Calu3 (cell line): ENCODE measurements at regions not wholly inside any gene's neighbourhood (a gene's known extent, or its start where the extent isn't known, plus 50 kb on each side); places are given as distances from the start of the nearest gene placed in this dataset.

ENCODE experiments used
- BruUV-seq: library from RNA; stranded (reverse); fragments of 400-500 nt; replicated peaks from 2 replicates; lab custom pipeline; 2021; lab: Mats Ljungman, UMichigan
- CTCF ChIA-PET: fragments of 300-600 bp; sonication (Branson Sonifier 250); formaldehyde crosslinking; loops from one replicate; lab custom pipeline; 2022; ENCODE audit warnings: antibody characterized with exemption; lab: Charles Lee
- DNase-seq: peaks from one replicate; pipeline ENCODE4 v3.0.0; 2022
- H3K27ac Mint-ChIP-seq: one replicate; pipeline ENCODE4 v1.8.0; 2022; ENCODE audit warnings: mixed read lengths; ENCODE audit not compliant: unreplicated experiment
- H3K27me3 Mint-ChIP-seq: one replicate; pipeline ENCODE4 v1.8.0; 2022; ENCODE audit warnings: mixed read lengths; ENCODE audit not compliant: unreplicated experiment
- H3K36me3 Mint-ChIP-seq: one replicate; pipeline ENCODE4 v1.8.0; 2022; ENCODE audit warnings: mild to moderate bottlenecking, moderate library complexity, mixed read lengths; ENCODE audit not compliant: insufficient read depth, unreplicated experiment
- H3K4me1 Mint-ChIP-seq: one replicate; pipeline ENCODE4 v1.8.0; 2022; ENCODE audit warnings: mild to moderate bottlenecking, low read depth, mixed read lengths; ENCODE audit not compliant: unreplicated experiment
- H3K4me3 Mint-ChIP-seq: one replicate; pipeline ENCODE4 v1.8.0; 2022; ENCODE audit warnings: mild to moderate bottlenecking, low read depth, moderate library complexity, mixed read lengths; ENCODE audit not compliant: unreplicated experiment
- H3K9me3 Mint-ChIP-seq: one replicate; pipeline ENCODE4 v1.8.0; 2022; ENCODE audit warnings: low read depth, mixed read lengths; ENCODE audit not compliant: unreplicated experiment
- CTCF ChIP-seq: fragments of 200-600 bp; IDR thresholded peaks from one replicate; pipeline ENCODE4 v1.8.0; 2022; ENCODE audit warnings: antibody characterized with exemption; ENCODE audit not compliant: unreplicated experiment
- intact Hi-C: fragments of 100-400 bp; cut with micrococcal nuclease; formaldehyde crosslinking; loops from one replicate; pipeline ENCODE4 v1.10.0; 2022; ENCODE audit not compliant: unreplicated experiment

DNA sequence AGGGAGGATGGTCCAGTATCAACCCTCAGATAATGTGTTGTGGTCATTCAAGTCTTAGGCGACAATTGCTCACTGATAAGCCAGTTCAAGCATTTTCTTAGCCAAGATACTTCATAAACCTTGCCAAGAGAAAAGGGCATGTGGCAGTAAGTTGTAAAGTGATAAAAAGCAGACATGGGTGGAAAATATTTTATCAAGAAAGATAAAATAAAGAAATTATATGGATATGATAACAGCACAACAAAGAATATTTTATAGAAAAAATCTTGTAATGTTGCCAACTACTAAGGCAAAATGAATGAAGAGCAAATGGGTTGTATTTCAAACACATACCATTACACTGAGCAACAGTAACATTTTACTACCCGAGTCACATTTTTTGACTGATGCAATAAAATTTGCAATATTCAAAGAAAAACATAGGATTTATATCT is 217.4 kb upstream of the PITX2 start:
- CTCF ChIA-PET: no interaction called here
- no peak for DNase-seq
- H3K36me3 Mint-ChIP-seq: no peaks in the 10 kb centered on the region
- intact Hi-C loops: no loop called here
- TF ChIP-seq CTCF: no peak
- H3K27ac Mint-ChIP-seq: no peak overlapping the region
- H3K4me1 Mint-ChIP-seq: no peaks in the 10 kb centered on the region
- H3K9me3 Mint-ChIP-seq: no peaks in the 10 kb centered on the region
- H3K4me3 Mint-ChIP-seq: no peak overlapping the region
- BruUV-seq: no TSS peak
- H3K27me3 Mint-ChIP-seq: no peaks in the 10 kb centered on the region

GRCh38 chr4:110848787-110849186 is 225.9 kb upstream of the PITX2 start:
- Mint-ChIP-seq H3K36me3 (no peaks in the 10 kb centered on the region), H3K9me3 (no peaks in the 10 kb centered on the region), H3K27me3 (no peaks in the 10 kb centered on the region), H3K4me3 (no peak overlapping the region), H3K27ac (no peak overlapping the region), H3K4me1 (no peaks in the 10 kb centered on the region)
- TF ChIP-seq CTCF: no peak
- intact Hi-C loops: no loop called here
- no TSS peak for BruUV-seq
- no peak for DNase-seq
- CTCF ChIA-PET: no interaction called here

DNA sequence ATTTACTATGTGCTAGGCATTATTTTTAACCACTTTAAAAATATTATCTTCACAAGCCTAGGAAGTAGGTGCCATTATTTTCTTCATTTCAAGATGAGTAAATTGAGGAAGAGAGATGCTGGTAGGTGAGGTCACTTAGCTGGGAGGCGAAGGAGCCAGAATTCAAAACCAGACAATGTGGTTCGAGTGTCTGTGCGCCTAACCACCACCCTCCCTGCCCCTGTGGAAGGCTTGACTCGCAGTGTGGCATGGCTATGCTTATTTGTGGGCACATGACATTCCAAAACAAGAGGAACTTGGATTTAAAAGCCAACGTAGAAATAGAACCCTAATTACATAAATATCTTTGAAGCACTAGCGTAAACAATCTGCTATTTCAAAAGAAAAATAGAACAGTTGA is 226.6 kb upstream of the PITX2 start:
- H3K27ac Mint-ChIP-seq: no peak overlapping the region
- CTCF ChIA-PET: no interaction called here
- H3K9me3 Mint-ChIP-seq: no peaks in the 10 kb centered on the region
- no peak for TF ChIP-seq CTCF
- no peaks in the 10 kb centered on the region for H3K36me3 Mint-ChIP-seq
- H3K27me3 Mint-ChIP-seq: no peaks in the 10 kb centered on the region
- BruUV-seq: no TSS peak
- no peak for DNase-seq
- intact Hi-C loops: no loop called here
- H3K4me3 Mint-ChIP-seq: no peak overlapping the region
- H3K4me1 Mint-ChIP-seq: no peaks in the 10 kb centered on the region

DNA sequence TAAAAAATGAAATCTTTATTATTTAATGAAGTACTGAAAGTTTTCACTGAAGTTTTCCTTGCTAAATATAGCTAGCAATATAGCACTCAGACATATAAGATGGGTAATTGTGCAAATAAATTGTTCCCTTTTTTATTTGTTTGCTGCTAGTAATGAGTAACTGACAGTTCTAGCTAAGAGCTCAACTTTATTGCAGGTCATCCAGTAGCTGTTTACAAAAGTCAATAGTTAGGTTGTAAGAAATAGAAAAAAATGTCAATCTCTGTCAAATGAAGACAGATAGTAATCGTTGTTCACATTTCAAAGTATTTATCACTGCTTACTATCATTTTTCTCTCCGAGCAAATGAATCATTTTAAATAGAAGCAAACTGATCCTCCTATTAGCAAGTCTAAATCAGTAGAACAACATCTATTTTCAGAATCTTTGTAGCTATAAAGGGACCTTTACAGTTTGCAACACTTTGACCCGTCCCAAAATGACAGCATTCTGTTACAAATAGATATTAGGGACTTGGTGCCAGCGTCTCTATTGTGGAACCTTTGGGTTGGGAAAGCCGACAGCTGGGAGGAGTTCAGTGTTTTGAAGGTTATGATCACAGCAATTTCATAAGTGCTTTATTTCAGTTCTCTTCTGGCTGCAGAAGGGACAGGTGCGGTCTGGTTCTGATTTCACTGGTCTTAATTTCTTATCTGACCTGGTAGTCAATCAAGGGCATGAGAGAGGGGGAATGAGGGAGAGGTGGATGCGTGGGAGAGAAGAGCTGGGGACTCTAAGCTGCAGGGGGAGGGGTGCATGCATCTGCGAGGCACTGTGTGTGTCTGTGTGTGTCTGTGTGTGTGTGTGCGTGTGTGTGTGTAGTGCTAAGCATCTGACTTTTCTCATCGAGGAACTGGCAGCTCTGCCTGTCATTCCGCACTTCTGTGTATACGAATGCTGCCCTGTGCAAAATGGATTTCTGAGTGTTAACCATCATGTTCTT is 227.9 kb upstream of the PITX2 start:
- H3K27ac Mint-ChIP-seq: no peak overlapping the region
- CTCF ChIA-PET: no interaction called here
- H3K4me1 Mint-ChIP-seq: no peaks in the 10 kb centered on the region
- H3K27me3 Mint-ChIP-seq: no peaks in the 10 kb centered on the region
- intact Hi-C loops: no loop called here
- no peak for TF ChIP-seq CTCF
- no peak for DNase-seq
- no TSS peak for BruUV-seq
- no peaks in the 10 kb centered on the region for H3K36me3 Mint-ChIP-seq
- no peak overlapping the region for H3K4me3 Mint-ChIP-seq
- H3K9me3 Mint-ChIP-seq: no peaks in the 10 kb centered on the region
